ENCODE measurements at regions not wholly inside any gene's neighbourhood (a gene's known extent, or its start where the extent isn't known, plus 50 kb on each side); places are given as distances from the start of the nearest gene placed in this dataset.

DNA sequence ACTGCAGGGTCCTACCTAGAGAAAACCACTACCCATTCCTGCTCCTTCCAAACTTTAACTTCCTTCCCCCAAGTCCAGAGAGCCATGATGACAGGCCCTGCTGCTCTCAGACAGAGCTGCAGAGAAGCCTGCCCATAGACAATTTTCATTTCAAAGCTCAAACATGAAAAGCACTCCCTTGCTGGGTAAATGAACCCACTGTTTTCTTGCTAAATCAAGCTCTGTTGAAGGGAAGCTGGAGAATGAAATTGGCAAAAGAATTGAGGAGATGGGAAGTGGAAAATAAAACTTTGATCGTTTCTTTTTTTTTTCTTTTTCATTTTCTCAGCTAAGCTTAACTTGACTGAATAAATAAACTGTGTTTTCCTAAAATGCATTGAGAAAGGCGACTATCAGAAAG, 331.1 kb upstream of the CPEB2 start:
- TF ChIP-seq, protein P1, sequence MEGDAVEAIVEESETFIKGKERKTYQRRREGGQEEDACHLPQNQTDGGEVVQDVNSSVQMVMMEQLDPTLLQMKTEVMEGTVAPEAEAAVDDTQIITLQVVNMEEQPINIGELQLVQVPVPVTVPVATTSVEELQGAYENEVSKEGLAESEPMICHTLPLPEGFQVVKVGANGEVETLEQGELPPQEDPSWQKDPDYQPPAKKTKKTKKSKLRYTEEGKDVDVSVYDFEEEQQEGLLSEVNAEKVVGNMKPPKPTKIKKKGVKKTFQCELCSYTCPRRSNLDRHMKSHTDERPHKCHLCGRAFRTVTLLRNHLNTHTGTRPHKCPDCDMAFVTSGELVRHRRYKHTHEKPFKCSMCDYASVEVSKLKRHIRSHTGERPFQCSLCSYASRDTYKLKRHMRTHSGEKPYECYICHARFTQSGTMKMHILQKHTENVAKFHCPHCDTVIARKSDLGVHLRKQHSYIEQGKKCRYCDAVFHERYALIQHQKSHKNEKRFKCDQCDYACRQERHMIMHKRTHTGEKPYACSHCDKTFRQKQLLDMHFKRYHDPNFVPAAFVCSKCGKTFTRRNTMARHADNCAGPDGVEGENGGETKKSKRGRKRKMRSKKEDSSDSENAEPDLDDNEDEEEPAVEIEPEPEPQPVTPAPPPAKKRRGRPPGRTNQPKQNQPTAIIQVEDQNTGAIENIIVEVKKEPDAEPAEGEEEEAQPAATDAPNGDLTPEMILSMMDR (IDR thresholded peaks at IDR 0.05) = no peak
- intact Hi-C loops (cut with DNase I) = no loop called here
- 42 to 69% (median 54%) methylated on average over 2 of the region's 2 CpGs for WGBS, 3 donors
- DNase-seq (no peak), ATAC-seq (no peak)
- H3K27me3 ChIP-seq (ENCODE audit: insufficient read depth in 3 of 3, low read length in 2 of 3) = no peaks in the 10 kb centered on the region
- no peak overlapping the region for H3K27ac ChIP-seq
- no peaks in the 10 kb centered on the region for H3K4me1 ChIP-seq
- H3K9me3 ChIP-seq = peaks cover 4% of the 10 kb centered on the region
- H3K36me3 ChIP-seq (ENCODE audit: insufficient read depth in 1 of 2, low read depth in 1 of 2) = no peaks in the 10 kb centered on the region
- no peak overlapping the region for H3K4me3 ChIP-seq

DNA sequence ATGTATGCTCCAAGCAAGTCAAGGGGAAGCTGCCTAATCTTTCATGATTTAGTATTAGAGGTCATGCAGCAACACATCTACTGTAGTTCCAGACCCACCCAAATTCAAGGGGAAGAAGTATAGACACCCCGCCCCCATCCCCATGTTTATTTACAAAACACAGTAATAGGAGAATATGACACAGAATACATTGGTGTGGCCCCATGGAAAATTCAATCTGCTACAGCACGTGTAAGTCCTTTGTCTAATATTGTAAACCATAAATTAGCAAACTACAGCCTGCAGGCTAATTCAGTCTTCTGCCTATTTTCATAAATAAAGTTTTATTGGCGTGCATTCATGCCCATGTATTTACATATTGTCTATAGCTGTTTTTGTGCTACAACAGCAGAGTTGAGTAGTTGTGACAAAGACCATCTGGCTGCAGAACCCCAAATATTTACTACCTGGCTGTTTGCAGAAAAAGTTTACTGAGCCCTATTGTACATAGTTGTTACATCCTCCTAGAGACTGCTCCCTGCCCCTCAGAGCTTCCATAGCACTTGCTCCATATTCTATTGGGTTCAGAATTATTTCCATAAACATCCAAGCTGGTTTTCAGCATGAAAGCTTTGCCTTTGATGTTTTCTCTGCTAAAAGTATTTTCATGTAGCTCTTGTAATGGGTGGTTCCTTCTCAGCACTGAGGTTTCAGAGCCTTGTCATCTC, 326.8 kb upstream of the CPEB2 start:
- Histone ChIP-seq H3K36me3 (ENCODE audit: insufficient read depth in 1 of 2, low read depth in 1 of 2) (no peaks in the 10 kb centered on the region), H3K27ac (no peak overlapping the region), H3K9me3 (no peaks in the 10 kb centered on the region), H3K4me1 (no peaks in the 10 kb centered on the region), H3K27me3 (ENCODE audit: insufficient read depth in 3 of 3, low read length in 2 of 3) (no peaks in the 10 kb centered on the region), H3K4me3 (no peak overlapping the region)
- DNase-seq (no peak), ATAC-seq (no peak)
- intact Hi-C loops (cut with DNase I) = no loop called here
- TF ChIP-seq, protein P1 (IDR thresholded peaks at IDR 0.05) = no peak
- 67 to 71% (median 69%) methylated on average over 3 of the region's 3 CpGs for WGBS, 3 donors

DNA sequence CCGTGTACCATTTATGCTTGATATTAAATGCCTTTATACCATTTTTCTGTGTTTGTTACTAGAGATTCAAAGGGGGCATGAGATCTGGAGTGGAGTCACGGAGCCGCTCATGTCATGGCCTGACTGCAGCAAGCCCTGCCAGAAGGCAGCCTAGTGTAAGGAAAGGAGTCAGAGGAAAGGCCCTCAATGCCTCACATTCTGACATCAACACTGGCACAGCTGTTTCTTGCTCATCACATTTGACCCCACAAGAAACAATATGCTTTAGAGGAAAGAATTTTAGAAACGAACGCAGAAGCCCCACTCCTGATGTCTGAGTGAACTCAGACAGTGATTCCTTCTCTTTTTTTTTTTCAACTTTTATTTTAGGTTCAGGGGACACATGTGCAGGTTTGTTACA, 322.4 kb upstream of the CPEB2 start:
- 75 to 80% (median 78%) methylated on average over 5 of the region's 5 CpGs for WGBS, 3 donors
- Histone ChIP-seq H3K27ac (no peak overlapping the region), H3K4me1 (no peaks in the 10 kb centered on the region), H3K9me3 (no peaks in the 10 kb centered on the region), H3K36me3 (ENCODE audit: insufficient read depth in 1 of 2, low read depth in 1 of 2) (no peaks in the 10 kb centered on the region), H3K4me3 (no peak overlapping the region), H3K27me3 (ENCODE audit: insufficient read depth in 3 of 3, low read length in 2 of 3) (no peaks in the 10 kb centered on the region)
- ATAC-seq = no peak
- intact Hi-C loops (cut with DNase I) = no loop called here
- TF ChIP-seq, protein P1 (IDR thresholded peaks at IDR 0.05) = no peak
- no peak for DNase-seq

DNA sequence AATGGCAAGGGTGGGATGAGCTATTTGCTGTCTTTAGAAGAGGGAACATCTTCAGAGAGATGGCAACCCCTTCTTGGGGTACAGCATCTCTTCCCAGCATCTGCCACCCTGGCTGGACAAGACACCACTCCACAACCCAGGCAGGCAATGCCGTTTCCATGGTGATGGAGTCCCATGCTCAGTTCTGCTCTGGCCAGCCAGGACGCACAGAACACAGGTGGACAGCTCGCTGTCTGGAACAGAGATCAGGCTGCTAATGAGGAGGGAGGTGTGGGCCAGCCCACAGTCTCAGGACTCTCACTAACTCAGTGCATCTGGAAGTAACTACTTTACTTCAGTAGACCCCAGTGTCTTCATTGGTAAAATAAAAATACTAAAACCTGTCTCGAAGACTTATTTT, 321.0 kb upstream of the CPEB2 start:
- no peaks in the 10 kb centered on the region for H3K36me3 ChIP-seq (ENCODE audit: insufficient read depth in 1 of 2, low read depth in 1 of 2)
- 62 to 65% (median 64%) methylated on average over 4 of the region's 4 CpGs for WGBS, 3 donors
- no peak for ATAC-seq
- no peaks in the 10 kb centered on the region for H3K4me1 ChIP-seq
- no peaks in the 10 kb centered on the region for H3K9me3 ChIP-seq
- TF ChIP-seq, protein P1 (IDR thresholded peaks at IDR 0.05) = no peak
- no peaks in the 10 kb centered on the region for H3K27me3 ChIP-seq (ENCODE audit: insufficient read depth in 3 of 3, low read length in 2 of 3)
- no peak overlapping the region for H3K4me3 ChIP-seq
- DNase-seq = no peak
- intact Hi-C loops (cut with DNase I) = no loop called here
- H3K27ac ChIP-seq = no peak overlapping the region

DNA sequence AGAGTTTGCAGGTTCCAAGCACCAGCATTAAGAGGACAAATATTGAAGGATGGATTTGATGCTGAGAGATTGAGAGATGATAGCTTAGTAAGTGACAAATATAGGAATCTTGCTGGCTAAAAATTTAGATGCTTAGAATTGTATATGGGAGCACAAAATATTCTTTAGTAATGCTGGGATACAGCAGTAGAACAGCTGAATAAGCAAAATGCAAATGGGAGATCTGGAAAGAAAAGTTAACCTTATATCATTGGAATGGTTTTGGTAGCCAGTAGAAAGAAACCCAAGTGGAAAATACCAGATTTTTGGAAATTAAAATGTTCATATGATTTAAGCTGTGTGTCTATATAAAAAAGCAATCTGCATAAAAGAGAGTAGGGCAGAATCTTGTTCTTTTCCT, 308.6 kb upstream of the CPEB2 start:
- intact Hi-C loops (cut with DNase I) = no loop called here
- ATAC-seq (no peak), DNase-seq (no peak)
- Histone ChIP-seq H3K36me3 (ENCODE audit: insufficient read depth in 1 of 2, low read depth in 1 of 2) (no peaks in the 10 kb centered on the region), H3K27ac (no peak overlapping the region), H3K9me3 (no peaks in the 10 kb centered on the region), H3K4me1 (no peaks in the 10 kb centered on the region), H3K27me3 (ENCODE audit: insufficient read depth in 3 of 3, low read length in 2 of 3) (no peaks in the 10 kb centered on the region), H3K4me3 (no peak overlapping the region)
- TF ChIP-seq, protein P1 (IDR thresholded peaks at IDR 0.05) = no peak
